GM19023 (cell line): ENCODE measurements at regions not wholly inside any gene's neighbourhood (a gene's known extent, or its start where the extent isn't known, plus 50 kb on each side); places are given as distances from the start of the nearest gene placed in this dataset.
"Not testable (repeated sequence)": the region's sequence is repeated elsewhere in the genome, so short reads cannot be mapped to it uniquely, and the experiment has no call there.

ENCODE experiments used
- ATAC-seq: cut with Tn5 transposase; IDR thresholded peaks from one replicate; pipeline ENCODE4 v1.9.1; 2021; ENCODE audit warnings: mild to moderate bottlenecking, moderate library complexity; ENCODE audit not compliant: unreplicated experiment

DNA sequence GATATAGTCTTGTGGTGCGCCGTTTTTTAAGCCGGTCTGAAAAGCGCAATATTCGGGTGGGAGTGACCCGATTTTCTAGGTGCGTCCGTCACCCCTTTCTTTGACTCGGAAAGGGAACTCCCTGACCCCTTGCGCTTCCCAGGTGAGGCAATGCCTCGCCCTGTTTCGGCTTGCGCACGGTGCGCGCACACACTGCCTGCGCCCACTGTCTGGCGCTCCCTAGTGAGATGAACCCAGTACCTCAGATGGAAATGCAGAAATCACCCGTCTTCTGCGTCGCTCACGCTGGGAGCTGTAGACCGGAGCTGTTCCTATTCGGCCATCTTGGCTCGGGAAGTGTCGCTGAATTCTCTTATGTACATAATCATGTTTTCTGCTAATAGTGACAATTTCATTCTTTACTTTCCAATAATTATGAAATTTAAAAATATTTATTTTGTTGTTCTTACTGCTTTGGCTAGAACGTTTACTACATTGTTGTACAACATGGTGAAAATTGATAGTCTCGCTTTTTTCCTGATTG lies 61.2 kb upstream of the MINDY3 start:
- not testable (repeated sequence) for ATAC-seq

DNA sequence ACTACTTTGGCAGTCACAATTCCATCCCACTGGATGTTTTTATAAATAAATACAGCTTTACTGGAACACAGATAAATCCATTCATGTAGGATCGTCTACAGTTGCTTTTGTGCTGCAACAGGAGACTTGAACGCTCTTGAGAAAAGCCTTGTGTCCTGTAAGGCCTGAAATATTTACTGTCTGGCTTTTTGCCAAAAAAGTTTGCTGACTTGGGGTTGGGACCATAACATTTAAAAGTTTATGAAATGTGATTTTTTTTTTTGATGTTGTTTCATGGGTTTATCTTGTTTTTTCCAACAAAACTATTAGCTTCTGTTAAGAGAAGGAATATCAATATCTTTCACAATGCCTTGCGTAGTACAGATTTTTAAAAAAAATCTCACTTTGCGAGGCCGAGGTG lies 71.1 kb upstream of the MINDY3 start:
- ATAC-seq: no peak

DNA sequence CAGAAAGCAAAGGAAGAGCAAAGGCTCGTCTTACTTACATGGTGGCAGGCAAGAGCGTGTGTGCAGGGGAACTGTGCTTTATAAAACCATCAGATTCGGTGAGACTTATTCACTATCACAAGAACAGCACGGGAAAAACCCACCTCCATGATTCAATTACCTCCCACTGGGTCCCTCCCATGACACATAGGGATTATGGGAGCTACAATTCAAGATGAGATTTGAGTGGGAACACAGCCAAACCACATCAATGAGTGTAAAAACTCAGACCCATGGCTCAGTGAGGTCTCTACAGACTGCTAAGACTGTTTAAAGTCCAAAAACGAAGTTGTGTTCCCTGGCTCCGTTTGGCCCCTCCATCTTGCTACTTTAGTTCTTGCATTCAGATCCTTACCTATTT lies 79.2 kb upstream of the MINDY3 start:
- not testable (repeated sequence) for ATAC-seq

DNA sequence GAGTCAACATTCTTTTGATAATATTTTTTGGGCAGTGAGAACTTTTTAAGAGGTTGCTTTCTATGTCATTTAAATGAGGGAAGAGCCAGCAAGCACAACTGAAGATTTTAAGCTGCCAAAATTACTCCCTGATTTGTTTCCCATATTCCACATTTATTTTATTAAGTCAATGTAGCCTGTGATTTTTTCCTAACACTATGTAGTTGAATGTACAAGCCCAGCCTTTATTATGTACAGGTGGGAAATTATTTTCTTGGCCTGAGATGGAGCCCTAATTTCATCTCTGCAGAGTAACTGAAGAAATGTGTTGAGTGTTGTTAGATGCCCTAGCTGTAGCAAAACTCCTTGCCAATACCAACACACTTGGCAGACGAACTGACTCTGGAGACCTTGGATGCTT lies 83.1 kb upstream of the MINDY3 start:
- ATAC-seq: no peak

DNA sequence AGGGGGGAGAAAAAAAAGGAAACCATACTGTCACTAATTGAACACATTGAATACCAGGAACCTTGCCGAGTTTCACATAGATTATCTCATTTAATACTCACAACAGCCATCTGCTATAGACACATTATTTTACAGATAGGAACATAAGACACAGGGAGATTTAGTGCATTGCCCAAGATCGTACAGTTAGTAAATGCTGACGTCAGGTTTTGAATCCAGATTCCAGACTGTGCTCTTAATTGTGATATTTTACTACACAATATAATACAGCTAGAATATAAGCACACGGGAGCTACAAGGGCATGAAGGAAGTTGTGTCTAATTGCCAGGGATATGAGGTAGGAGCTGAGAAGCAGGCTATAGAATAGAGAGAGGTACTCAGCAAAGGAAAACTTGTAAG lies 93.9 kb upstream of the MINDY3 start:
- no peak for ATAC-seq

DNA sequence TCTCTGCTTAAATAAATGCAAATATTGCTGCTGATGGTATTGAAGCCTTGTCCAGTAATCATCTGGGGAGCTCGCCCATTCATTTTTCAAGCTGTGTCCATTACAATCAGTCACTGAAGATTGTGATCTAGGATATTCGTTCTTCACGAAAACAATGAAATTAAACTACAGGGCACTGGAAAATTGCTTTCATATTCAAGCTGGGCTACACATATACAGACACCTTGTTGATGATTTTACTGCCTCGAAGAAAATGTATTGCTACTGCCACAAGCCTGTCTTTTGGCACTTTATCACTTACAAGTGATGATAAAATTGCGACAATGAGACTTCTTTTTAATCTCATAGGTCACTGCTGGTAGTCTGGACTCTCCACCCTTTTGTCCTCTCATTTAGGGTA lies 100.0 kb upstream of the MINDY3 start:
- no peak for ATAC-seq

DNA sequence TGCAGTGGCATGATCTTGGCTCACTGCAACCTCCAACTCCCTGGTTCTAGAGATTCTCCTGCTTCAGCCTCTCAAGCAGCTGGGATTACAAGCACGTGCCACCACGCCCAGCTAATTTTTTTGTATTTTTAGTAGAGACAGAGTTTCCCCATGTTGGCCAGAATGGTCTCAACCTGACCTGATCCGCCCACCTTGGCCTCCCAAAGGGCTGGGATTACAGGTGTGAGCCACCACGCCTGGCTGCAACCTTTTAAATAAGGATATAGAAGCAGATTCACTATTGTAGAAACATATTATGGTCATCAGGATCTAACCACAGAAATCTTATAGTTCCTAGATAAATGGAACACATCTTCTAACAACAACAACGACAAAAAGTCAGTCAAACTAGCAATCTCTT lies 112.4 kb upstream of the MINDY3 start:
- not testable (repeated sequence) for ATAC-seq

DNA sequence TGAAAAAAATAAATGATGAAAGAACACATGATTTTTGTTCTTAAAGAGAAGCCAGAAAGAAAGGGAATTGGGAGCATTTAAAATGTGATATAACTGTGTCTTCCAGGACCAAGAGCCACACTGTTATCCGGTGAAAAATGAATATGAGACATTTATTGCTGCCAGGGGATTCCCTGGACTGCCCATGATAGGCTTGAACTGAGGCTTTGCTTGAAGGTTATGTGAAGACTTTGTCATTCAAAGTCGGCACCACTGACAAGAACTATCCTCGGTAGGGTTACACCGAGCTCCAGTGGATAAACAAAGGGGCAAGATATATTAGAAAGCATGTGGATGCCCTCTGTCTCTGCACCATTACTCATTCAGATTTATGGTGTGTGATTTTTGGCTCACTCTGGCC lies 125.4 kb upstream of the MINDY3 start:
- no peak for ATAC-seq

DNA sequence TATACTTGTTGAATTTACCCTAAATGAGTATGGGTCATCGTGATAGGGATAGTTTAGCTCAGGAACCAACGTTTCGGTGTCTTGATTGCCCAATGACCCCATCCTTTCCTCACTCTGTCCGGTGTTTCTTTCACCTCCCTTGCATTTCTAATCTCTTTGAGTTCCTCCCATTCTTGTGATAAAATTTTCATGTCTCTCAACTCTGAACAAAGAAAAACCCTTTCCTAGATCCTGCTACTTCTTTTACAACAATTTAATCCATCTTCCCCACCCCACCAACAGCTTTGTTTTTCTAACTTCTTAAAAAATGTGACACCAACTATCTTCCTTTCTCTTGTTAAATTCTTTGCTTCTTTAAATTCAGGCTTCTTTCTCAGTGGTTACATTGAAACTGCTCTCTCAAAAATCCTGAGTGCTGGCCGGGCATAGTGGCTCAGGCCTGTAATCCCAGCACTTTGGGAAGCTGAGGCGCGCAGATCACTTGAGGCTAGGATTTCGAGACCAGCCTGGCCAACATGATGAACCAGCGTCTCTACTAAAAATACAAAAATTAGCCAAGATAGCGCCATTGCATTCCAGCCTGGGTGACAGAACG lies 130.3 kb upstream of the MINDY3 start:
- no peak for ATAC-seq

DNA sequence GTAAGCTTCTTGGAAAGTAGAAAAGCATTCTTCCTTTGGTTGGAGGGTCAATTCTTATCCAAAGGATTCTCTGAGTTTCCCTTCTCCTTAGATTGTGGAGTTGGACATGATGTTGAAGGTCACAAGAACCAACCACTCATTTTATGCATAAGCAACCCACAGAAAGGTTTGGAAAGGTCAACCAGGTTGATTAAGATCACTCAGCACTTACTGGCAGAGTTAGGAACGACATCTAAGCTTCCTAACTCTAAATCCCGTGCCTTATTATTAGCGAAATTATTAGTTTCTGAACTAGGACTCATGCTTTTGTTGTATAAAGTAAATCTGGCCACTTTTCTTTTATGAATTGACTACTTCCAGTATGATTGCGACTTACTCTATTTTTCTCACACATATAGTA lies 137.0 kb upstream of the MINDY3 start:
- ATAC-seq: no peak

DNA sequence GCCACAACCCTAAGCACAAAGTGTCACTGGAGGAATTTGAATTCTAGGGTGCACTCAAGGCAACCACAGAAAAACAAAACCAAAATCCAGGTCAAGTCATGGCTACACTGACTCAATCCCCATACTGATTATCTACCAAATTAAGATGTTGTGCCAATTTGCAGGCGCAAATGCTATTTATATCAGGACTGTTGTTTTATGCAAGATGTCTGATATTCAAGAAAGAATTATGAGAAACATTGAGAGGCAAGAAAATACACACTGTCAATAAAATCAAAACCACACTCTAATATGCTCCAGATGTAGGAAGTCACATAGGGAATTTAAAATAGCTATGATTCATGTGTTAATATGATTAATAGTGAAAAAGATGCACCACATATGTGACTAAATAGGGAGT lies 141.3 kb upstream of the MINDY3 start:
- ATAC-seq: no peak

DNA sequence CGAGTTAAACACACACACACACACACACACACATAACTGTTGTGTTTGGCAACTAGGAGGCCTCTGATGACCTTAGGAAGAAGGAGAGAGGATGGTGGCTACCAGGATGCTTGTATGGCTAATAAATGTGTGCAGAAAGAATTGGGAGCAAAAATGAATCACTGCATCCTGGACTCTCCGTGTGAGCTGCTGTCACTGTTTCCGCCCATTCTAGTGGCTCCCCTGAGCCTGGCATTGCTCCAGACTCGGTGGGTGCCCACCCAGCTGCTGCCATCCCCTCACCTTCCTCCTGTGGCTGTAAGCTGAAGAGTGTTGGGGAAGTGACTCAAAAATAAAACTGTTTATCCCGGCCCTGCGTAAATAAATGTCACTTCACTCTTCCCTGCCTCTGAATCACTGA lies 149.5 kb upstream of the MINDY3 start:
- no peak for ATAC-seq

DNA sequence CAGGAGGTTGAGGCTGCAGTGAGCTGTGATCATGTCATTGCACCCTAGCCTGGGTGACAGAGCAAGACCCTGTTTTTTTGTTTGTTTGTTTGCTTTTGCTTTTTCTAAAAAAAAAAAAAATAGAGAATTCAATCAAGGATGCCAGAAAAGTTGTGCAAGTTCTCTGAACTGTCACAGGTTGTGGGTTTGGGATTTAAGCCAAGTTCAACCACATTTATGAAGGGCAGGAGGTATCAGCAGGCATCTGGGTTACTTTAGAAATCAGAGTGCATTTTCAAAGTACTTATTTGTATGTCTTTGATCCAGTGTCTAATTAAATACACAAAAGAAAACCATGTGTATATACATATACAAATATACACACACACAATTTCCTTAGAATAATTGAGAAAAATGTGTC lies 151.2 kb upstream of the MINDY3 start:
- ATAC-seq: no peak

DNA sequence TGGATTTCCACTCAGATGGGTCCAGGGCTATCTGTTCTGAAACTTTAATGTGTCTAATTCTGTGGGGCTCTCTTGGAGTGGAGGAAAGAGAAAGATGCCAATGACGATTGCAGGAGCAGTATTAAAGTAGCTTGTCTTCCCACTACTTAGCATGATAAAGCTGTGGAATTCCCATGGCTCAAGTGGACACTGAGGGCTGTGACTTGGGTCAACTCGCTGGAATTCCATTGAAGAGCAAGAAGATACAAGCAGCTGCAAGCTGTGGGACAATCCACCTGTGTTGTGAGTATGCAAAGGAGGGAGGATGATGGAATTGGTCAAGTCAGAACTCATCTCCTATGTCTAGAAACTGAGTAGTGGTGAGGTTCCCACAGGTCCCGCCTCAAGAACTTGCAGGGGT lies 154.2 kb upstream of the MINDY3 start:
- no peak for ATAC-seq

DNA sequence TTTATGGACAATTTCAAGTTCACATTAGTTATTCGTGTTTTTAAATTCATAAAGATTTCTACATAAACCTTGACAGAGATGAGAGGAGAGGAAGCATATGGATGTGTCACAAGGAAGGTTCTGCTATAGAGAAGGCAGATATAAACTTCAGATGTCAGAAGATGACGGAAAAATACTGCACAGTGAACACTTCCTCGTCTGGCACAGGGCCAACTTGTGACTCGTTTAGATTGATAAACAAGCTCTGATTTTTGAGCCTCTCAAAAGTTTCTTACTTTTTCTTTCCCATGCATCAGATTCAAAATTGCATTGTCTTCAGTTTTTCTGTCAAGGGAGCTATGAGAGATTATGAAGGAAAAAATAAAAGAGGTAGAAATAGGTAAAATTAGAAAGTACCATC lies 156.4 kb upstream of the MINDY3 start:
- ATAC-seq: no peak

DNA sequence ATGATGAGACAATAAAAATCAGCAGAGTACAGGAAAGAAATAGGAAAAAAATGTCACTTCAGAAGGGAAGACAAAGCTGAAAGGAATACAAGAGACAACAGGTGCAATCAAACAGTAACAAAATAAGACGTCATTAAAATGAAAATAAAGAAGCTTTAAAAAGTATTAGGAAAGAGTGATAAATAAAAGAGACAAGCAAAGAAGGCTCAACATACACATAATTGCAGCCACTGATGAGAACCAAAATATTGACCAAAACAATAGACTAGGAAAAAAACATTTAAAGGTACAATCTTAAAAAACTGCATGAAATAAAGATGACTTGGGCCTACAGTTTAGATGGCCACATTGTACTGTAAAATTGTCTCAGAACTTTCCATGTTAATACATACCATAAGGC lies 160.5 kb upstream of the MINDY3 start:
- no peak for ATAC-seq

DNA sequence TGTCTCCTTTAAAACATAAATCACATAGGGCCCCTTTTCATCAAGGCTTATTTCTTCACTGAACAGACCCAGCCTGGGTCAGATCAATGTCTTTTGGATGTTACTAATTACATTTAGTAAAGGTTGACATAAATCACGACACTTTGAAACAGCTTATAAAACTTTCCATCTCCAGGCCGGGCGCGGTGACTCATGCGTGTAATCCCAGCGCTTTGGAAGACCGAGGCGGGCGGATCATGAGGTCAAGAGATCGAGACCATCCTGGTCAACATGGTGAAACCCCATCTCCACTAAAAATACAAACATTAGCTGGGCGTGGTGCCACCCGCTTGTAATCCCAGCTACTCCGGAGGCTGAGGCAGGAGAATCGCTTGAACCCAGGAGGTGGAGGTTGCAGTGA lies 166.5 kb upstream of the MINDY3 start:
- not testable (repeated sequence) for ATAC-seq

DNA sequence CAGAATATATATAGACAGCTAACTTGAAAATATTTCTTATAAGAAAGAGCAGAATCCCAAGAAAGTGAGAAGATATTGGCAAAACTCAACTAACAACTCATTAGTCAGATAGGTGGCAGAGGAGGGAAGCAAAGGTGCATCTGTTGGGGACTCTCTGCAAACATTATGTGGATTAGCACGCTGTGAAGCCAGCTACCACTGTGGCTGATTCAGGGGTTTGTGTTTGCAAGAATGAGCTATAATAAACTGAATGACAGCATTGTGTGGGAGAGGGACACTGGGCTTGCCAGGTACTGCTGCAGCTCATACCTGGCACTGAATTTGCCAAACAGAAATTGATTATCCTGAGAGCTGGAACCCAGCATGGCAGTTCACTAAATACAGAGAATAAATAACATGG lies 170.3 kb upstream of the MINDY3 start:
- no peak for ATAC-seq

DNA sequence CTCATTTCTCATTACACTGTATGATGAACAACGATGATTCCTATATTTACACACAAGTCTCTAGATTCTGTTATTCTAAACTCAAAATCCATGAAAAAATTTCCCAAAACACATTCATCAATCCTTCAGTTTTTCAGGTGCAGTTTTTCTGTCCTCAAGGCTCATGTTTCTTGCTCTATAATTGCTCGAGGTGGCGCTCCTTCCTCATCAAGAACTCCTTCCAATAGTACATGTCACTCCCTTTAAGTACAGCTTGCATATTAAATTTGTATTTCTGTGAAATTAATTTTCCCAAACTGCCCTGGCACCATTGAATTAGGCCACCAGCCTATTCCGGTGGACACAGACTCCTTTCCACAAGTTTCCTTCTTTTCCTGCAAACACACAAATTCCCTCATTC lies 188.7 kb upstream of the MINDY3 start:
- no peak for ATAC-seq

DNA sequence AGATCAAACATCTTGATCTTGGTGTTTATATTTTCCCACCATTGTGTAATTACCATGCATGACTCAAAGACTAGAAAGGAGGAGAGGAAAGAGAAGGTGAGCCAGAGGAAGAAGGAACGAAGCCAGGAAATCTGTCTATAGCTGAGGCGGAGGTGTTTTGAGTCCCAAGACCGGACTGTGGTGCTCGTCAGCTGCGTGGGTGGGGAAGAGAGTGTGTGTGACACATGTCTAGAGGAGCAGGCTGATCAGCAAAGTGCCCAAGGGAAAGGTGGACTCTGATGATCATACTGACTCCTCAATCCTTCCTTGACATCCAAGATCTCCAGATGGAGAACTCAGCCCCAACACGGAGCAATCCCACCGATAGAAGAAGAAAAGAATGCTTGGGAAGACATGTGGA lies 189.5 kb upstream of the MINDY3 start:
- ATAC-seq: no peak

DNA sequence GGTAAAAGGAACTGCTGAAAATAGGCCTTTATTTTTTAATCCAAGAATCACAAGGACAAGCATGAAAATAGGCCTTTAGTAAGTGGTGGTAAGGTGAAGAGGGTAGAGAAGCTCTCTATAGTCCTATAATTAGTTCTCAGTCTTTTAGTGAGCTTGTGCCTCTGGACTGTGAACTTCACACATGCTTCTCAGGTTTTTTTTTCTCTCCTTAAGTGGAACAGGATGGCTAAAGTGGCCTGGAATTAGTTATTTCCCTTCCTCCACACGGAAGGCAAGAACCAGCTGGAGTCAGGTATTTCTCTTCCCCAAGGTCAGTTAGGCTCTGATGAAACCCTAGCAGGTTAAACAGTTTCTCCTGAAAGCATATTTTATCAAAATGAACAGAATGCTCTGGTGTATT lies 203.0 kb upstream of the MINDY3 start:
- ATAC-seq: no peak

DNA sequence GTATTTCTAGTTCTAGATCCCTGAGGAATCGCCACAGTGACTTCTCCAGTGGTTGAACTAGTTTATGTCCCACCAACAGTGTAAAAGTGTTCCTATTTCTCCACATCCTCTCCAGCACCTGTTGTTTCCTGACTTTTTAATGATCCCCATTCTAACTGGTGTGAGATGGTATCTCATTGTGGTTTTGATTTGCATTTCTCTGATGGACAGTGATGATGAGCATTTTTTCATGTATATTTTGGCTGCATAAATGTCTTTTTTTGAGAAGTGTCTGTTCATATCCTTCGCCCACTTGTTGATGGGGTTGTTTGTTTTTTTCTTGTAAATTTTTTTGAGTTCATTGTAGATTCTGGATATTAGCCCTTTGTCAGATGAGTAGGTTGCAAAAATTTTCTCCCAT lies 223.2 kb upstream of the MINDY3 start:
- not testable (repeated sequence) for ATAC-seq

DNA sequence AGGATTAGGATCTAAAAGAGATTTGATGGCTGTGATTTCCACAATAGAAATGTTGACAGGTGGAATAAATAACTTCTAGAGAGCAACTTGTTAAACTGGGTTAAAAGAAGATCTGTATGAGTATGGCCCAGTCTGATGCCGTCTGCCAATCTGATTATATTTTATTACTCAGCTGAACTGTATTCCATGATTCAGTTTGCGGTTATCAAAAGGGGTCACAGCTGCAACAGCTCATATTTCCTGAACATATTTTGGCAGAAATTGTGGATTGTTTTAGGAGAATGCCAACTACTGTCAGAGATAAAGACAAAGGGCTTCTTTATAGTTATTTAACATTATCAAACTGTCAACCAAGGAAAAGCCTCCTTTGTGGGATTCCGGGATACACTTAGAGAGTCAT lies 244.8 kb upstream of the MINDY3 start:
- ATAC-seq: no peak
